ENCODE measurements at regions not wholly inside any gene's neighbourhood (a gene's known extent, or its start where the extent isn't known, plus 50 kb on each side); places are given as distances from the start of the nearest gene placed in this dataset.

- DNase-seq (ENCODE audit: low spot score): no peak
- intact Hi-C loops (cut with DNase I): no loop called here
- no peak for ATAC-seq
Observed at GRCh38 chr17:51381262-51381661, 120.9 kb downstream of the UTP18 start.

- ATAC-seq: no peak
- no peak for DNase-seq (ENCODE audit: low spot score)
- intact Hi-C loops (cut with DNase I): no loop called here
Observed at GRCh38 chr17:51385208-51385607, 124.9 kb downstream of the UTP18 start.

GRCh38 chr17:51387582-51387981 lies 127.2 kb downstream of the UTP18 start:
- no peak for DNase-seq (ENCODE audit: low spot score)
- intact Hi-C loops (cut with DNase I): no loop called here
- no peak for ATAC-seq

GRCh38 chr17:51387986-51388385 lies 127.6 kb downstream of the UTP18 start:
- intact Hi-C loops (cut with DNase I): no loop called here
- ATAC-seq (no peak), DNase-seq (ENCODE audit: low spot score) (no peak)

GRCh38 chr17:51389875-51390274 lies 129.5 kb downstream of the UTP18 start:
- intact Hi-C loops (cut with DNase I): no loop called here
- ATAC-seq (no peak), DNase-seq (ENCODE audit: low spot score) (no peak)

GRCh38 chr17:51391982-51392654 lies 131.8 kb downstream of the UTP18 start:
- DNase-seq (ENCODE audit: low spot score) (no peak), ATAC-seq (no peak)
- intact Hi-C loops (cut with DNase I): no loop called here

- intact Hi-C loops (cut with DNase I): no loop called here
- DNase-seq (ENCODE audit: low spot score): no peak
- no peak for ATAC-seq
Observed at GRCh38 chr17:51395621-51396020, 135.3 kb downstream of the UTP18 start.

GRCh38 chr17:51397361-51398127 lies 137.2 kb downstream of the UTP18 start:
- intact Hi-C loops (cut with DNase I): no loop called here
- DNase-seq (ENCODE audit: low spot score): no peak
- no peak for ATAC-seq

GRCh38 chr17:51398128-51398525 lies 137.8 kb downstream of the UTP18 start:
- ATAC-seq (no peak), DNase-seq (ENCODE audit: low spot score) (no peak)
- intact Hi-C loops (cut with DNase I): no loop called here

GRCh38 chr17:51398687-51399086 lies 138.3 kb downstream of the UTP18 start:
- intact Hi-C loops (cut with DNase I): no loop called here
- DNase-seq (ENCODE audit: low spot score) (no peak), ATAC-seq (no peak)

GRCh38 chr17:51401279-51401678 lies 140.9 kb downstream of the UTP18 start:
- DNase-seq (ENCODE audit: low spot score) (no peak), ATAC-seq (no peak)
- intact Hi-C loops (cut with DNase I): no loop called here

- ATAC-seq (no peak), DNase-seq (ENCODE audit: low spot score) (no peak)
- intact Hi-C loops (cut with DNase I): no loop called here
Observed at GRCh38 chr17:51402899-51403298, 142.6 kb downstream of the UTP18 start.

GRCh38 chr17:51407576-51407975 lies 147.2 kb downstream of the UTP18 start:
- ATAC-seq: no peak
- DNase-seq (ENCODE audit: low spot score): no peak
- intact Hi-C loops (cut with DNase I): no loop called here

- intact Hi-C loops (cut with DNase I): no loop called here
- DNase-seq (ENCODE audit: low spot score) (no peak), ATAC-seq (no peak)
Observed at GRCh38 chr17:51419476-51419875, 159.1 kb downstream of the UTP18 start.

- no peak for ATAC-seq
- intact Hi-C loops (cut with DNase I): no loop called here
- DNase-seq (ENCODE audit: low spot score): no peak
Observed at GRCh38 chr17:51421525-51421924, 161.2 kb downstream of the UTP18 start.

- ATAC-seq (no peak), DNase-seq (ENCODE audit: low spot score) (no peak)
- intact Hi-C loops (cut with DNase I): no loop called here
Observed at GRCh38 chr17:51422634-51423033, 162.3 kb downstream of the UTP18 start.

- ATAC-seq (no peak), DNase-seq (ENCODE audit: low spot score) (no peak)
- intact Hi-C loops (cut with DNase I): no loop called here
Observed at GRCh38 chr17:51423421-51424160, 163.2 kb downstream of the UTP18 start.

- no peak for DNase-seq (ENCODE audit: low spot score)
- no peak for ATAC-seq
- intact Hi-C loops (cut with DNase I): no loop called here
Observed at GRCh38 chr17:51425773-51426172, 165.4 kb downstream of the UTP18 start.

- DNase-seq (ENCODE audit: low spot score): no peak
- intact Hi-C loops (cut with DNase I): no loop called here
- no peak for ATAC-seq
Observed at GRCh38 chr17:51427323-51427811, 167.0 kb downstream of the UTP18 start.

- intact Hi-C loops (cut with DNase I): no loop called here
- DNase-seq (ENCODE audit: low spot score) (no peak), ATAC-seq (no peak)
Observed at GRCh38 chr17:51427856-51428255, 167.5 kb downstream of the UTP18 start.
